ENCODE measurements at regions not wholly inside any gene's neighbourhood (a gene's known extent, or its start where the extent isn't known, plus 50 kb on each side); places are given as distances from the start of the nearest gene placed in this dataset.
A peak's percentile ranks its signal among the peaks of the same experiment; 100 is the strongest.

GRCh38 chr4:126058596-126058995 is 743.8 kb downstream of the FAT4 start:
- DNase-seq: no peak

- DNase-seq: no peak
These were observed 746.9 kb downstream of the FAT4 start for GRCh38 chr4:126061655-126062054.

GRCh38 chr4:126065016-126065415 is 750.3 kb downstream of the FAT4 start:
- DNase-seq: no peak

GRCh38 chr4:126071346-126072333 is 756.9 kb downstream of the FAT4 start:
- DNase-seq: peak; percentile 70 to 92

- DNase-seq: no peak
These were observed 766.6 kb downstream of the FAT4 start for GRCh38 chr4:126081336-126081735.

- DNase-seq: no peak
These were observed 771.3 kb downstream of the FAT4 start for GRCh38 chr4:126086041-126086440.

- no peak for DNase-seq
These were observed 772.3 kb downstream of the FAT4 start for GRCh38 chr4:126087101-126087500.

- DNase-seq: no peak
These were observed 782.5 kb downstream of the FAT4 start for GRCh38 chr4:126097155-126097799.

- no peak for DNase-seq
These were observed 791.9 kb downstream of the FAT4 start for GRCh38 chr4:126106658-126107057.

GRCh38 chr4:126109836-126110235 is 795.1 kb downstream of the FAT4 start:
- no peak for DNase-seq

- DNase-seq: no peak
These were observed 798.3 kb downstream of the FAT4 start for GRCh38 chr4:126113058-126113457.

GRCh38 chr4:126123611-126124325 is 809.0 kb downstream of the FAT4 start:
- DNase-seq: no peak

GRCh38 chr4:126124818-126125217 is 810.1 kb downstream of the FAT4 start:
- DNase-seq: no peak

GRCh38 chr4:126130215-126130614 is 815.5 kb downstream of the FAT4 start:
- no peak for DNase-seq

GRCh38 chr4:126136922-126137781 is 822.4 kb downstream of the FAT4 start:
- DNase-seq: no peak

- DNase-seq: no peak
These were observed 823.0 kb downstream of the FAT4 start for GRCh38 chr4:126137782-126138170.

GRCh38 chr4:126144543-126145237 is 829.9 kb downstream of the FAT4 start:
- DNase-seq: no peak

GRCh38 chr4:126168484-126168883 is 853.7 kb downstream of the FAT4 start:
- DNase-seq: no peak

GRCh38 chr4:126172126-126172525 is 857.4 kb downstream of the FAT4 start:
- no peak for DNase-seq

GRCh38 chr4:126174627-126175026 is 859.9 kb downstream of the FAT4 start:
- no peak for DNase-seq

- DNase-seq: no peak
These were observed 865.9 kb downstream of the FAT4 start for GRCh38 chr4:126180642-126181041.

- DNase-seq: no peak
These were observed 867.6 kb downstream of the FAT4 start for GRCh38 chr4:126182336-126182735.

Data from NCI-H2081 (cell line).